PC-9 (cell line): ENCODE measurements at regions not wholly inside any gene's neighbourhood (a gene's known extent, or its start where the extent isn't known, plus 50 kb on each side); places are given as distances from the start of the nearest gene placed in this dataset.
"Not testable (repeated sequence)": the region's sequence is repeated elsewhere in the genome, so short reads cannot be mapped to it uniquely, and the experiment has no call there.

ENCODE experiments used
- CTCF ChIP-seq: fragments of 200-600 bp; sonication (generic); conservative IDR thresholded peaks from 2 replicates; pipeline ENCODE4 v1.6.1; 2017; ENCODE audit warnings: mixed run types, antibody characterized with exemption, mild to moderate bottlenecking, moderate library complexity
- EZH2 ChIP-seq: fragments of 200-600 bp; sonication (generic); IDR thresholded peaks from 2 replicates; pipeline ENCODE4 v1.8.0; 2017; ENCODE audit warnings: antibody characterized with exemption, low read depth

- not testable (repeated sequence) for TF ChIP-seq CTCF, EZH2
Measured at GRCh38 chr10:105550453-105550852, 909.4 kb downstream of the SORCS3 start.
